ENCODE measurements at regions not wholly inside any gene's neighbourhood (a gene's known extent, or its start where the extent isn't known, plus 50 kb on each side); places are given as distances from the start of the nearest gene placed in this dataset.

DNA sequence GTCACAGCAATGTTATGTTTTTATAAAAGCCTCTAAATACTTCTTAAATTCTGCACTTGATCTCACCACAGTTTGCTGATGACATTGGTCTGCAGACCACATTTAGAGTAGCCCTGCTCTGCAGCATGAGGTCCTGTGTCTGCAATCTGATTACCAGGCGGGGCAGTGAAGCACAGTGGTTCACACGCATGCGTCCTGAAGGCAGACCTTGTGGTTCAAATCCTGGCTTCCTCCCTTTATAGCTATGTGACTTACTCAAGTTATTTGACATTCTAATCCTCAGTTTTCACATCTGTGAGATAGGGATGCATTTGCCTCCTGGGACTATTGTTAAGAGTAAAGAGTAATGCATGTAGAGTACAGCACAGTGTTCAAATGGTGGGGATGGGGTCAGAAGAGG is 50.3 kb downstream of the BMAL2 start:
- TF ChIP-seq, protein P1, sequence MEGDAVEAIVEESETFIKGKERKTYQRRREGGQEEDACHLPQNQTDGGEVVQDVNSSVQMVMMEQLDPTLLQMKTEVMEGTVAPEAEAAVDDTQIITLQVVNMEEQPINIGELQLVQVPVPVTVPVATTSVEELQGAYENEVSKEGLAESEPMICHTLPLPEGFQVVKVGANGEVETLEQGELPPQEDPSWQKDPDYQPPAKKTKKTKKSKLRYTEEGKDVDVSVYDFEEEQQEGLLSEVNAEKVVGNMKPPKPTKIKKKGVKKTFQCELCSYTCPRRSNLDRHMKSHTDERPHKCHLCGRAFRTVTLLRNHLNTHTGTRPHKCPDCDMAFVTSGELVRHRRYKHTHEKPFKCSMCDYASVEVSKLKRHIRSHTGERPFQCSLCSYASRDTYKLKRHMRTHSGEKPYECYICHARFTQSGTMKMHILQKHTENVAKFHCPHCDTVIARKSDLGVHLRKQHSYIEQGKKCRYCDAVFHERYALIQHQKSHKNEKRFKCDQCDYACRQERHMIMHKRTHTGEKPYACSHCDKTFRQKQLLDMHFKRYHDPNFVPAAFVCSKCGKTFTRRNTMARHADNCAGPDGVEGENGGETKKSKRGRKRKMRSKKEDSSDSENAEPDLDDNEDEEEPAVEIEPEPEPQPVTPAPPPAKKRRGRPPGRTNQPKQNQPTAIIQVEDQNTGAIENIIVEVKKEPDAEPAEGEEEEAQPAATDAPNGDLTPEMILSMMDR (conservative IDR thresholded peaks at IDR 0.05) = no peak

GRCh38 chr12:27383429-27384260 is 51.0 kb downstream of the BMAL2 start:
- no peaks in the 10 kb centered on the region for H3K9me3 Mint-ChIP-seq
- no peak overlapping the region for H3K9ac ChIP-seq (ENCODE audit: extremely low read depth, low read length, poor library complexity, severe bottlenecking)
- H3K27me3 Mint-ChIP-seq (ENCODE audit: insufficient read depth) = no peaks in the 10 kb centered on the region
- no peak overlapping the region for H3K27ac Mint-ChIP-seq
- no peaks in the 10 kb centered on the region for H3K4me1 ChIP-seq (ENCODE audit: control insufficient read depth, insufficient read depth, low read length)
- peaks cover 5% of the 10 kb centered on the region for H3K36me3 ChIP-seq (ENCODE audit: control insufficient read depth, insufficient read depth, low read length)
- peak; percentile 97 for DNase-seq
- TF ChIP-seq, protein P1 (conservative IDR thresholded peaks at IDR 0.05) = peak; percentile 100
- no peaks in the 10 kb centered on the region for H3K9me3 ChIP-seq (ENCODE audit: control insufficient read depth, low read length)
- WGBS, 2 experiments (ENCODE audit: insufficient coverage in 1 of 2, insufficient read length in 1 of 2) = 60 to 64% methylated on average over 5 to 10 of the region's 12 CpGs
- H3K4me3 Mint-ChIP-seq = no peak overlapping the region
- no peaks in the 10 kb centered on the region for H3K4me1 Mint-ChIP-seq
- no peak overlapping the region for H3K4me3 ChIP-seq (ENCODE audit: low read length)
- no peak overlapping the region for H3K27ac ChIP-seq (ENCODE audit: low read depth, low read length)
- no peaks in the 10 kb centered on the region for H3K27me3 ChIP-seq (ENCODE audit: control insufficient read depth, insufficient read depth, low read length, poor library complexity, severe bottlenecking)
- H3K36me3 Mint-ChIP-seq (ENCODE audit: low read depth) = peaks cover 28% of the 10 kb centered on the region

More for the DNA sequence above, 50.3 kb downstream of the BMAL2 start:
- H3K36me3 Mint-ChIP-seq (ENCODE audit: low read depth) = peaks cover 25% of the 10 kb centered on the region
- WGBS, 2 experiments (ENCODE audit: insufficient coverage in 1 of 2, insufficient read length in 1 of 2) = 92 to 97% methylated on average over 3 of the region's 3 CpGs
- no peak overlapping the region for H3K27ac Mint-ChIP-seq
- H3K27me3 ChIP-seq (ENCODE audit: control insufficient read depth, insufficient read depth, low read length, poor library complexity, severe bottlenecking) = no peaks in the 10 kb centered on the region
- no peaks in the 10 kb centered on the region for H3K27me3 Mint-ChIP-seq (ENCODE audit: insufficient read depth)
- no peaks in the 10 kb centered on the region for H3K4me1 ChIP-seq (ENCODE audit: control insufficient read depth, insufficient read depth, low read length)
- no peak overlapping the region for H3K4me3 ChIP-seq (ENCODE audit: low read length)
- H3K9ac ChIP-seq (ENCODE audit: extremely low read depth, low read length, poor library complexity, severe bottlenecking) = no peak overlapping the region
- H3K9me3 Mint-ChIP-seq = no peaks in the 10 kb centered on the region
- H3K4me3 Mint-ChIP-seq = no peak overlapping the region
- H3K36me3 ChIP-seq (ENCODE audit: control insufficient read depth, insufficient read depth, low read length) = peaks cover 5% of the 10 kb centered on the region
- no peaks in the 10 kb centered on the region for H3K9me3 ChIP-seq (ENCODE audit: control insufficient read depth, low read length)
- H3K4me1 Mint-ChIP-seq = no peaks in the 10 kb centered on the region
- no peak for DNase-seq
- H3K27ac ChIP-seq (ENCODE audit: low read depth, low read length) = no peak overlapping the region

DNA sequence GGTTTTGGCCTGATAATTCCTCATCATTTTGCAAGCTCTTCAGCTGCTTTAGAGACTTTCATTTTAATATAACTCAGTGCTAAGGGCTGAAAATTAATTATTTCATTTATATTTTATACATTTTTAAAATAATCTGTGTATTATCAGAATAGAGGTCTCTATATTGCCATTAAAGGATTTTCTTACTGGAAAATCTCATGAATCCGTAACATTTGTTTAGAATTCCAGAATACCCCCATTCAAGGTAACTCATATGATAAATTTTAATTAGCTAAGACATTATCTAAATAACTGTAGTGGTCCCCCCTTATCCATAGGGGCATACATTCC is 51.6 kb downstream of the BMAL2 start:
- Mint-ChIP-seq H3K27me3 (ENCODE audit: insufficient read depth) (no peaks in the 10 kb centered on the region), H3K27ac (no peak overlapping the region), H3K36me3 (ENCODE audit: low read depth) (peaks cover 28% of the 10 kb centered on the region), H3K4me1 (no peaks in the 10 kb centered on the region), H3K9me3 (no peaks in the 10 kb centered on the region), H3K4me3 (no peak overlapping the region)
- H3K9ac ChIP-seq (ENCODE audit: extremely low read depth, low read length, poor library complexity, severe bottlenecking) = no peak overlapping the region
- H3K9me3 ChIP-seq (ENCODE audit: control insufficient read depth, low read length) = no peaks in the 10 kb centered on the region
- WGBS, 2 experiments (ENCODE audit: insufficient coverage in 1 of 2, insufficient read length in 1 of 2) = 100% methylated on average over 1 of the region's 1 CpG; no CpG with 5 or more reads in 1 of the 2 experiments
- H3K4me3 ChIP-seq (ENCODE audit: low read length) = no peak overlapping the region
- H3K27ac ChIP-seq (ENCODE audit: low read depth, low read length) = no peak overlapping the region
- H3K36me3 ChIP-seq (ENCODE audit: control insufficient read depth, insufficient read depth, low read length) = peaks cover 9% of the 10 kb centered on the region
- H3K27me3 ChIP-seq (ENCODE audit: control insufficient read depth, insufficient read depth, low read length, poor library complexity, severe bottlenecking) = no peaks in the 10 kb centered on the region
- H3K4me1 ChIP-seq (ENCODE audit: control insufficient read depth, insufficient read depth, low read length) = no peaks in the 10 kb centered on the region
- no peak for DNase-seq
- TF ChIP-seq, protein P1 (conservative IDR thresholded peaks at IDR 0.05) = no peak

Measured in endodermal cell (in vitro differentiated cells).